GM18499 (cell line): ENCODE measurements at regions not wholly inside any gene's neighbourhood (a gene's known extent, or its start where the extent isn't known, plus 50 kb on each side); places are given as distances from the start of the nearest gene placed in this dataset.
A peak's percentile ranks its signal among the peaks of the same experiment; 100 is the strongest.

Experiments used
- ATAC-seq: cut with Tn5 transposase; IDR thresholded peaks from one replicate; pipeline ENCODE4 v1.9.1; 2021; ENCODE audit warnings: moderate number of reproducible peaks; ENCODE audit not compliant: insufficient read depth, unreplicated experiment

GRCh38 chr3:72181251-72181650 is 396.3 kb upstream of the PROK2 start:
- ATAC-seq: no peak

- ATAC-seq: no peak
Measured at GRCh38 chr3:72180405-72180804, 395.5 kb upstream of the PROK2 start.

GRCh38 chr3:72179107-72179464 is 394.1 kb upstream of the PROK2 start:
- ATAC-seq: no peak

GRCh38 chr3:72178463-72179106 is 393.6 kb upstream of the PROK2 start:
- ATAC-seq: no peak

GRCh38 chr3:72177075-72178050 is 392.4 kb upstream of the PROK2 start:
- ATAC-seq: no peak

- peak; percentile 87 for ATAC-seq
Measured at GRCh38 chr3:72176537-72177041, 391.6 kb upstream of the PROK2 start.

GRCh38 chr3:72175296-72175858 is 390.4 kb upstream of the PROK2 start:
- ATAC-seq: no peak

- ATAC-seq: no peak
Measured at GRCh38 chr3:72174890-72175289, 389.9 kb upstream of the PROK2 start.

GRCh38 chr3:72174040-72174439 is 389.1 kb upstream of the PROK2 start:
- ATAC-seq: no peak

- ATAC-seq: no peak
Measured at GRCh38 chr3:72171946-72172345, 387.0 kb upstream of the PROK2 start.

GRCh38 chr3:72171463-72171881 is 386.5 kb upstream of the PROK2 start:
- no peak for ATAC-seq

- ATAC-seq: no peak
Measured at GRCh38 chr3:72169561-72170472, 384.9 kb upstream of the PROK2 start.

- no peak for ATAC-seq
Measured at GRCh38 chr3:72169120-72169519, 384.2 kb upstream of the PROK2 start.

- ATAC-seq: no peak
Measured at GRCh38 chr3:72165808-72166207, 380.9 kb upstream of the PROK2 start.

- ATAC-seq: no peak
Measured at GRCh38 chr3:72165317-72165716, 380.4 kb upstream of the PROK2 start.

GRCh38 chr3:72164635-72164978 is 379.7 kb upstream of the PROK2 start:
- no peak for ATAC-seq

- peak; percentile 72 for ATAC-seq
Measured at GRCh38 chr3:72163809-72164634, 379.1 kb upstream of the PROK2 start.

GRCh38 chr3:72162649-72163184 is 377.8 kb upstream of the PROK2 start:
- no peak for ATAC-seq
